ENCODE measurements at regions not wholly inside any gene's neighbourhood (a gene's known extent, or its start where the extent isn't known, plus 50 kb on each side); places are given as distances from the start of the nearest gene placed in this dataset.

- no peak for TF ChIP-seq CTCF (conservative IDR thresholded peaks at IDR 0.05; ENCODE audit: low read depth, low read length)
- no peak for TF ChIP-seq EZH2 (IDR thresholded peaks at IDR 0.05; ENCODE audit: borderline replicate concordance, low read depth, low read length, poor library complexity, severe bottlenecking)
Measured at GRCh38 chr2:175728032-175728431, 274.0 kb downstream of the LNPK start.

Data from A673 (cell line).